DMS114 treated with DMSO at 0.1 percent for 48 hours (cell line): ENCODE measurements at regions not wholly inside any gene's neighbourhood (a gene's known extent, or its start where the extent isn't known, plus 50 kb on each side); places are given as distances from the start of the nearest gene placed in this dataset.

Source experiments
- DNase-seq: peaks from one replicate; lab custom pipeline; 2025; ENCODE audit not compliant: unreplicated experiment; lab: John Stamatoyannopoulos, UW

- no peak for DNase-seq
These were observed 133.5 kb upstream of the ONECUT1 start for GRCh38 chr15:52923626-52924025.

- no peak for DNase-seq
These were observed 132.7 kb upstream of the ONECUT1 start for GRCh38 chr15:52922871-52923270.

GRCh38 chr15:52912172-52912571, 122.0 kb upstream of the ONECUT1 start:
- no peak for DNase-seq

- DNase-seq = no peak
These were observed 103.2 kb upstream of the ONECUT1 start for GRCh38 chr15:52893338-52893737.

- DNase-seq = no peak
These were observed 89.8 kb upstream of the ONECUT1 start for GRCh38 chr15:52879904-52880303.

GRCh38 chr15:52879145-52879544, 89.0 kb upstream of the ONECUT1 start:
- no peak for DNase-seq

GRCh38 chr15:52876991-52877663, 87.0 kb upstream of the ONECUT1 start:
- DNase-seq = no peak

- DNase-seq = no peak
These were observed 82.1 kb upstream of the ONECUT1 start for GRCh38 chr15:52872036-52872818.

GRCh38 chr15:52870015-52870414, 79.9 kb upstream of the ONECUT1 start:
- DNase-seq = no peak

GRCh38 chr15:52866698-52867097, 76.6 kb upstream of the ONECUT1 start:
- no peak for DNase-seq

GRCh38 chr15:52862677-52863076, 72.5 kb upstream of the ONECUT1 start:
- DNase-seq = no peak

- DNase-seq = no peak
These were observed 68.6 kb upstream of the ONECUT1 start for GRCh38 chr15:52858782-52859176.

- DNase-seq = no peak
These were observed 68.0 kb upstream of the ONECUT1 start for GRCh38 chr15:52857937-52858781.

GRCh38 chr15:52857471-52857870, 67.3 kb upstream of the ONECUT1 start:
- no peak for DNase-seq

- no peak for DNase-seq
These were observed 66.2 kb upstream of the ONECUT1 start for GRCh38 chr15:52856286-52856685.

- DNase-seq = no peak
These were observed 65.0 kb upstream of the ONECUT1 start for GRCh38 chr15:52855157-52855556.

- no peak for DNase-seq
These were observed 54.7 kb upstream of the ONECUT1 start for GRCh38 chr15:52844823-52845222.
